Liver (tissue), 6 donors: ENCODE measurements at regions not wholly inside any gene's neighbourhood (a gene's known extent, or its start where the extent isn't known, plus 50 kb on each side); places are given as distances from the start of the nearest gene placed in this dataset.
"Not testable (repeated sequence)": the region's sequence is repeated elsewhere in the genome, so short reads cannot be mapped to it uniquely, and the experiment has no call there.

Experiments
- DNase-seq: peaks from one replicate; pipeline ENCODE4 v3.0.0-alpha.2; 2017; ENCODE audit warnings: low spot score
- H3K27ac ChIP-seq, 2 donors: one replicate each; pipeline ENCODE4 v1.7.0; 2013; ENCODE audit warnings: inconsistent platforms in 2 of 2, low read length in 2 of 2, control low read depth in 1 of 2, low read depth in 1 of 2, mild to moderate bottlenecking in 1 of 2
- H3K27me3 ChIP-seq, 4 donors: one replicate each; pipeline versions ENCODE4 v1.6.1 to v1.7.0; 2013; ENCODE audit warnings: low read length in 3 of 4, inconsistent platforms in 1 of 4, mild to moderate bottlenecking in 1 of 4, moderate library complexity in 1 of 4; ENCODE audit not compliant: control insufficient read depth in 4 of 4, insufficient read depth in 4 of 4
- H3K36me3 ChIP-seq, 4 donors: one replicate each; pipeline versions ENCODE4 v1.6.1 to v1.7.0; 2013; ENCODE audit warnings: low read length in 3 of 4, mild to moderate bottlenecking in 3 of 4, low read depth in 1 of 4, moderate library complexity in 1 of 4; ENCODE audit not compliant: control insufficient read depth in 4 of 4, insufficient read depth in 3 of 4
- H3K4me1 ChIP-seq, 4 donors: one replicate each; pipeline versions ENCODE4 v1.6.1 to v1.7.0; 2013; ENCODE audit warnings: low read length in 3 of 4, mild to moderate bottlenecking in 3 of 4, moderate library complexity in 1 of 4; ENCODE audit not compliant: control insufficient read depth in 4 of 4, insufficient read depth in 4 of 4
- H3K4me3 ChIP-seq, 3 donors: one replicate each; pipeline versions ENCODE4 v1.6.1 to v1.7.0; 2013; ENCODE audit warnings: low read length in 3 of 3, control low read depth in 1 of 3, low read depth in 1 of 3, mild to moderate bottlenecking in 1 of 3
- H3K9ac ChIP-seq, 2 donors: one replicate each; pipeline ENCODE4 v1.7.0; 2013; ENCODE audit warnings: low read length in 2 of 2, mild to moderate bottlenecking in 2 of 2, moderate library complexity in 2 of 2, control low read depth in 1 of 2, low read depth in 1 of 2
- H3K9me3 ChIP-seq, 4 donors: one replicate each; pipeline versions ENCODE4 v1.6.1 to v1.7.0; 2013; ENCODE audit warnings: low read length in 3 of 4; ENCODE audit not compliant: control insufficient read depth in 4 of 4
- FOXA1 ChIP-seq: IDR thresholded peaks from 2 replicates; pipeline ENCODE4 v1.6.1; 2016; ENCODE audit warnings: antibody characterized with exemption
- REST ChIP-seq: IDR thresholded peaks from 2 replicates; pipeline ENCODE4 v1.6.1; 2016; ENCODE audit warnings: antibody characterized with exemption, mild to moderate bottlenecking
- WGBS: extraction: QIAGEN DNeasy Blood & Tissue Kit; methylation state at CpG from one replicate; pipeline ENCODE4 v1.1.7; 2013; 5-methylcytosine and 5-hydroxymethylcytosine counted together
- donor health status: healthy.
- donor health status: healthy.
- donor health status: healthy.

GRCh38 chr20:29086938-29087337 is 2170.5 kb upstream of the DEFB115 start:
- Histone ChIP-seq H3K4me1 (no peaks in the 10 kb centered on the region), H3K9ac (no peak overlapping the region), H3K27ac (no peak overlapping the region), H3K27me3 (no peaks in the 10 kb centered on the region), H3K36me3 (no peaks in the 10 kb centered on the region), H3K9me3 (no peaks in the 10 kb centered on the region), H3K4me3 (no peak overlapping the region)
- no peak for DNase-seq
- WGBS = 79% methylated on average over 2 of the region's 2 CpGs
- TF ChIP-seq FOXA1 = no peak
- no peak for TF ChIP-seq REST

- H3K27ac ChIP-seq, H3K4me3 ChIP-seq, H3K9ac ChIP-seq, H3K4me1 ChIP-seq, H3K36me3 ChIP-seq, H3K9me3 ChIP-seq, H3K27me3 ChIP-seq, DNase-seq: not testable (repeated sequence)
- WGBS = 70% methylated on average over 3 of the region's 3 CpGs
Observed at GRCh38 chr20:29087887-29088286, 2169.6 kb upstream of the DEFB115 start.

- H3K4me3 ChIP-seq, H3K36me3 ChIP-seq, H3K9ac ChIP-seq, H3K27ac ChIP-seq, H3K4me1 ChIP-seq, H3K9me3 ChIP-seq, DNase-seq, H3K27me3 ChIP-seq: not testable (repeated sequence)
- WGBS = 72% methylated on average over 2 of the region's 2 CpGs
Observed at GRCh38 chr20:29088472-29088871, 2169.0 kb upstream of the DEFB115 start.

- not testable (repeated sequence) for H3K36me3 ChIP-seq, DNase-seq
- WGBS = 56% methylated on average over 3 of the region's 3 CpGs
Observed at GRCh38 chr20:29089409-29089808, 2168.1 kb upstream of the DEFB115 start.

GRCh38 chr20:29093958-29094357 is 2163.5 kb upstream of the DEFB115 start:
- not testable (repeated sequence) for H3K4me3 ChIP-seq, H3K4me1 ChIP-seq, H3K27ac ChIP-seq, H3K9ac ChIP-seq, H3K36me3 ChIP-seq, DNase-seq, H3K9me3 ChIP-seq, H3K27me3 ChIP-seq

More at GRCh38 chr20:29089409-29089808, 2168.1 kb upstream of the DEFB115 start:
- H3K9ac ChIP-seq, H3K9me3 ChIP-seq, H3K4me1 ChIP-seq, H3K4me3 ChIP-seq, H3K27ac ChIP-seq, H3K27me3 ChIP-seq: not testable (repeated sequence)

- WGBS = 52% methylated on average over 1 of the region's 1 CpG
- H3K4me1 ChIP-seq, H3K9me3 ChIP-seq, H3K27me3 ChIP-seq, H3K9ac ChIP-seq, H3K4me3 ChIP-seq, H3K36me3 ChIP-seq, DNase-seq, H3K27ac ChIP-seq: not testable (repeated sequence)
Observed at GRCh38 chr20:29096695-29097094, 2160.8 kb upstream of the DEFB115 start.

- 73% methylated on average over 6 of the region's 6 CpGs for WGBS
- H3K4me1 ChIP-seq, H3K36me3 ChIP-seq, H3K27me3 ChIP-seq, H3K27ac ChIP-seq, H3K4me3 ChIP-seq, H3K9me3 ChIP-seq, H3K9ac ChIP-seq, DNase-seq: not testable (repeated sequence)
Observed at GRCh38 chr20:29107884-29108283, 2149.6 kb upstream of the DEFB115 start.

GRCh38 chr20:29109386-29109785 is 2148.1 kb upstream of the DEFB115 start:
- H3K36me3 ChIP-seq, H3K9me3 ChIP-seq: not testable (repeated sequence)
- WGBS = 72% methylated on average over 2 of the region's 2 CpGs

More at GRCh38 chr20:29109386-29109785, 2148.1 kb upstream of the DEFB115 start:
- H3K4me1 ChIP-seq, DNase-seq, H3K4me3 ChIP-seq, H3K9ac ChIP-seq, H3K27ac ChIP-seq, H3K27me3 ChIP-seq: not testable (repeated sequence)
